Thyroid gland (tissue), 4 donors: ENCODE measurements at regions not wholly inside any gene's neighbourhood (a gene's known extent, or its start where the extent isn't known, plus 50 kb on each side); places are given as distances from the start of the nearest gene placed in this dataset.

Source experiments
- DNase-seq, 2 donors: peaks; one replicate each; pipeline ENCODE4 v3.0.0-alpha.2; 2019
- H3K27ac ChIP-seq, 3 donors: fragments of 200-600 bp; sonication (generic); 1 replicate in 2 of 3; 2 replicates in 1 of 3; pipeline ENCODE4 v1.5.1; 2016 to 2019; ENCODE audit warnings: mild to moderate bottlenecking in 1 of 3, moderate library complexity in 1 of 3
- H3K27me3 ChIP-seq: fragments of 200-600 bp; sonication (generic); one replicate; pipeline ENCODE4 v1.5.1; 2019
- H3K36me3 ChIP-seq, 2 donors: fragments of 200-600 bp; sonication (generic); one replicate each; pipeline ENCODE4 v1.5.1; 2016 to 2019
- H3K4me1 ChIP-seq, 2 donors: fragments of 200-600 bp; sonication (generic); one replicate each; pipeline ENCODE4 v1.5.1; 2017 to 2019
- H3K4me3 ChIP-seq, 3 donors: fragments of 200-600 bp; sonication (generic); replicated peaks in 1 of 3; 1 replicate in 2 of 3; 2 replicates in 1 of 3; pipeline ENCODE4 v1.5.1; 2016; ENCODE audit warnings: mild to moderate bottlenecking in 1 of 3
- H3K9me3 ChIP-seq: fragments of 200-600 bp; sonication (generic); one replicate; pipeline ENCODE4 v1.5.1; 2017
- CTCF ChIP-seq, 6 experiments: fragments of 200-600 bp in 3 of 6; fragments of 450-650 bp in 3 of 6; sonication (generic) in 3 of 6; IDR thresholded peaks; one replicate each; pipeline ENCODE4 v1.5.1; 2016 to 2019; ENCODE audit warnings: antibody characterized with exemption in 6 of 6, mild to moderate bottlenecking in 2 of 6, inconsistent platforms in 1 of 6, moderate library complexity in 1 of 6
- POLR2A ChIP-seq, 2 donors: fragments of 450-650 bp; IDR thresholded peaks; one replicate each; pipeline ENCODE4 v1.6.1; 2017; ENCODE audit warnings: antibody characterized with exemption in 2 of 2, mild to moderate bottlenecking in 2 of 2, moderate library complexity in 1 of 2
- WGBS, 2 donors: methylation state at CpG; one replicate each; pipeline ENCODE4 v1.1.5; 2017; 5-methylcytosine and 5-hydroxymethylcytosine counted together
- intact Hi-C: fragments of 100-400 bp; cut with DNase I; formaldehyde crosslinking; loops from one replicate; pipeline ENCODE4 v1.15.1; 2023

- DNase-seq: no peak
- no peaks in the 10 kb centered on the region for H3K4me1 ChIP-seq
- H3K27me3 ChIP-seq: no peaks in the 10 kb centered on the region
- intact Hi-C loops: no loop called here
- TF ChIP-seq POLR2A (IDR thresholded peaks at IDR 0.05): no peak
- no peak for TF ChIP-seq CTCF (IDR thresholded peaks at IDR 0.05)
- H3K27ac ChIP-seq: no peak overlapping the region
- WGBS, 2 donors: 100% methylated on average over 1 of the region's 1 CpG
- no peak overlapping the region for H3K4me3 ChIP-seq
- no peaks in the 10 kb centered on the region for H3K36me3 ChIP-seq
- no peaks in the 10 kb centered on the region for H3K9me3 ChIP-seq
Observed at GRCh38 chr3:82050382-82050781, 288.9 kb upstream of the GBE1 start.

DNA sequence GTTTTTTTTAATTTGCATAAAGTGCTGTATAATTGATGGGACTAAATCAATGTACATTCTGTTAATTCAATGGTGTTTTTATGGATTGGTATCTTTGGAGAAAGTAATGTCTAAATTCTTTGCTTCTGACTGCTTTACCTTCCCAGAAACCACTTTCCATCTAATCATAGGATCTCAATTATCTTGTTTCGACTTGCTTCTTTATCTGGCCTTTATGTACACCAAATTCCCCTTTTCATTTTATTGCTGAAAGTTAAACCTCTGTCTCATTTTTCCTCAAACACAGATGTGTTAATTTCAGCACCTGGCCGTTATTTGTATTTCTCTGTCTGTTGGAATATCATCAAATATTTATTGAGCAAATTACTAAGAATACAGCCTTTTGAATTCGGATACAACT lies 287.3 kb upstream of the GBE1 start:
- Histone ChIP-seq H3K27ac (no peak overlapping the region), H3K27me3 (no peaks in the 10 kb centered on the region), H3K9me3 (no peaks in the 10 kb centered on the region), H3K4me1 (no peaks in the 10 kb centered on the region), H3K4me3 (no peak overlapping the region), H3K36me3 (no peaks in the 10 kb centered on the region)
- intact Hi-C loops: no loop called here
- 82 to 85% methylated on average over 3 of the region's 3 CpGs for WGBS, 2 donors
- DNase-seq: no peak
- TF ChIP-seq CTCF (IDR thresholded peaks at IDR 0.05): no peak
- no peak for TF ChIP-seq POLR2A (IDR thresholded peaks at IDR 0.05)

GRCh38 chr3:82044930-82045705 lies 283.7 kb upstream of the GBE1 start:
- no peak overlapping the region for H3K4me3 ChIP-seq
- no peaks in the 10 kb centered on the region for H3K36me3 ChIP-seq
- no peaks in the 10 kb centered on the region for H3K4me1 ChIP-seq
- no peaks in the 10 kb centered on the region for H3K9me3 ChIP-seq
- no peak for DNase-seq
- TF ChIP-seq POLR2A (IDR thresholded peaks at IDR 0.05) (no peak), CTCF (IDR thresholded peaks at IDR 0.05) (no peak)
- intact Hi-C loops: no loop called here
- no peak overlapping the region for H3K27ac ChIP-seq
- 67 to 78% methylated on average over 4 of the region's 4 CpGs for WGBS, 2 donors
- H3K27me3 ChIP-seq: no peaks in the 10 kb centered on the region

DNA sequence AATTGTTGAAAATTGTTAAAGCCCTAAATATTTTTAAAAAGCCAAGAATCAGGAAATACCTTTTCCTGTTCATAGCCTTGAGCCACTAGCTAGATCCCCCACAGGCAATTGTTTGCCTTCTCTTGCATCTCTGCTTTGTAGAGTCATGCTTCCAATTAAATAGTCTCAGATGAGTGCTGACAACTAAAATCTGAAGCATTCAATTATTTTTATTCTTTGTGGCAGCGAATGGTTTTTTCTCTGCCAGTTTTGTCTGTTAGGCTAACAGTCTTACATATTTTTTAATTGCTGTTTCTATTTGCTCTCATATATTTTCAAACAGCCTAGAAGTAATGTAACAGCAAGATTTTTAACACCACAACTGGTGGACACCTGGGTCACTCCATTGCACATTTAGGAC lies 277.1 kb upstream of the GBE1 start:
- TF ChIP-seq CTCF (IDR thresholded peaks at IDR 0.05) (no peak), POLR2A (IDR thresholded peaks at IDR 0.05) (no peak)
- no peak for DNase-seq
- no peaks in the 10 kb centered on the region for H3K36me3 ChIP-seq
- no peak overlapping the region for H3K27ac ChIP-seq
- no peaks in the 10 kb centered on the region for H3K4me1 ChIP-seq
- 67 to 77% methylated on average over 1 of the region's 1 CpG for WGBS, 2 donors
- H3K27me3 ChIP-seq: no peaks in the 10 kb centered on the region
- intact Hi-C loops: no loop called here
- H3K9me3 ChIP-seq: no peaks in the 10 kb centered on the region
- H3K4me3 ChIP-seq: no peak overlapping the region

DNA sequence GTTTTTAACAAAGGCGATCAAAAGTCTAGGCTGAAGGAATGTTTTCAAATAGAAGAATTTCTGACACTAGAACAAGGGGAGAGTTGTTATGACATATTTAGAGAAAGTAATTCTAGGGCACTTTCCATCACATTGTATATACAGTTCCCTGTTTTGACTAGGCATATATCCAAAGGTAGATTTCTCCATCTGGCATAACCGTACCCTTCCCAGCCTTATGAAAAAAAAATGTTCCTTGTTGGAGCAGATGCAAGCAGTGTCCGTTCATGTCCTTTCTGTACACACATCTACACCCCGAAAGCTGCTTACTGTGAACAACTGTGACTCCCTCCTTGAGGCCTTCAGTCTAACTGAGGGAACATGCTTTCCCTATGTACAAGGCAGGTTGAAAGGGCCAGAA lies 271.7 kb upstream of the GBE1 start:
- no peak for DNase-seq
- no peak for TF ChIP-seq POLR2A (IDR thresholded peaks at IDR 0.05)
- TF ChIP-seq CTCF (IDR thresholded peaks at IDR 0.05): no peak
- WGBS, 2 donors: 89 to 91% methylated on average over 4 of the region's 4 CpGs
- H3K4me1 ChIP-seq: no peaks in the 10 kb centered on the region
- no peak overlapping the region for H3K27ac ChIP-seq
- H3K9me3 ChIP-seq: no peaks in the 10 kb centered on the region
- no peak overlapping the region for H3K4me3 ChIP-seq
- H3K36me3 ChIP-seq: no peaks in the 10 kb centered on the region
- intact Hi-C loops: no loop called here
- no peaks in the 10 kb centered on the region for H3K27me3 ChIP-seq
